ENCODE measurements at regions not wholly inside any gene's neighbourhood (a gene's known extent, or its start where the extent isn't known, plus 50 kb on each side); places are given as distances from the start of the nearest gene placed in this dataset.
A peak's percentile ranks its signal among the peaks of the same experiment; 100 is the strongest.

- DNase-seq (ENCODE audit: low read depth), result no peak
- no peak for TF ChIP-seq CTCF (IDR thresholded peaks at IDR 0.05; ENCODE audit: low read depth, low read length, missing control alignments)
- no peak overlapping the region for H3K4me3 ChIP-seq (ENCODE audit: low read depth, low read length)
- in situ Hi-C loops (cut with HindIII; ENCODE audit: low sequenced_read_pairs), result no loop called here
Measured at GRCh38 chr5:98599016-98599415, 174.4 kb upstream of the RGMB start.

GRCh38 chr5:98602534-98603112 lies 170.8 kb upstream of the RGMB start:
- TF ChIP-seq CTCF (IDR thresholded peaks at IDR 0.05; ENCODE audit: low read depth, low read length, missing control alignments), result no peak
- no peak for DNase-seq (ENCODE audit: low read depth)
- no peak overlapping the region for H3K4me3 ChIP-seq (ENCODE audit: low read depth, low read length)
- in situ Hi-C loops (cut with HindIII; ENCODE audit: low sequenced_read_pairs), result no loop called here

- in situ Hi-C loops (cut with HindIII; ENCODE audit: low sequenced_read_pairs), result no loop called here
- no peak for TF ChIP-seq CTCF (IDR thresholded peaks at IDR 0.05; ENCODE audit: low read depth, low read length, missing control alignments)
- no peak for DNase-seq (ENCODE audit: low read depth)
- H3K4me3 ChIP-seq (ENCODE audit: low read depth, low read length), result no peak overlapping the region
Measured at GRCh38 chr5:98603456-98603855, 170.0 kb upstream of the RGMB start.

GRCh38 chr5:98604301-98604700 lies 169.2 kb upstream of the RGMB start:
- DNase-seq (ENCODE audit: low read depth), result no peak
- no peak for TF ChIP-seq CTCF (IDR thresholded peaks at IDR 0.05; ENCODE audit: low read depth, low read length, missing control alignments)
- H3K4me3 ChIP-seq (ENCODE audit: low read depth, low read length), result no peak overlapping the region
- in situ Hi-C loops (cut with HindIII; ENCODE audit: low sequenced_read_pairs), result no loop called here

GRCh38 chr5:98604721-98605425 lies 168.6 kb upstream of the RGMB start:
- TF ChIP-seq CTCF (IDR thresholded peaks at IDR 0.05; ENCODE audit: low read depth, low read length, missing control alignments), result no peak
- in situ Hi-C loops (cut with HindIII; ENCODE audit: low sequenced_read_pairs), result no loop called here
- no peak overlapping the region for H3K4me3 ChIP-seq (ENCODE audit: low read depth, low read length)
- DNase-seq (ENCODE audit: low read depth), result peak; percentile 39

GRCh38 chr5:98605426-98605825 lies 168.0 kb upstream of the RGMB start:
- in situ Hi-C loops (cut with HindIII; ENCODE audit: low sequenced_read_pairs), result no loop called here
- no peak for DNase-seq (ENCODE audit: low read depth)

More at GRCh38 chr5:98605426-98605825, 168.0 kb upstream of the RGMB start:
- no peak overlapping the region for H3K4me3 ChIP-seq (ENCODE audit: low read depth, low read length)
- no peak for TF ChIP-seq CTCF (IDR thresholded peaks at IDR 0.05; ENCODE audit: low read depth, low read length, missing control alignments)

Data from astrocyte of the cerebellum (primary cell).